ENCODE measurements at regions not wholly inside any gene's neighbourhood (a gene's known extent, or its start where the extent isn't known, plus 50 kb on each side); places are given as distances from the start of the nearest gene placed in this dataset.

DNA sequence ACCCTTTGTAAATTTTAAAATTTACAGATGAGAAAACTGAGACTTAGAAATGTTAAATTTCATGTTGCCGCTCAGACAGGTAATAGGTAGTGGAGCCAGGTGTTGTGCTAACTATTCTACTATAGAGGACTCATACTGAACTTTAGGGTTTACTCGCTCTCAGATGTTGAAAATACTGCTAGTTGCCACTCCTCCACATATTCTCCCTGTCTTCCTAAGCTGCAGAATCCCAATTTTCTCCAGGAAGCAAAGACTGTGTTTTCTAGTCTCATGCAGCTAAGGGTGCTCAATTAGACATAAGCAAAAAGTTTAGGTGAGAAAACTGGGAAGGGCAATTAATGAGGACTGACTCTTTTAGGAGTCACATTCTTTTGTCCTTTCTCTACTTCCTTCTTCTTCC is 612.3 kb downstream of the KCNH5 start:
- DNase-seq (ENCODE audit: extremely low read depth, insufficient read length) = no peak
- no peak for TF ChIP-seq CTCF (IDR thresholded peaks at IDR 0.05; ENCODE audit: insufficient read depth, low read length, poor library complexity, severe bottlenecking)
- Histone ChIP-seq H3K4me3 (replicated peaks; ENCODE audit: low read depth, low read length) (no peak overlapping the region), H3K36me3 (ENCODE audit: control insufficient read depth, insufficient read depth, low read length) (no peaks in the 10 kb centered on the region), H3K27me3 (replicated peaks; ENCODE audit: control insufficient read depth, insufficient read depth, low read length) (no peaks in the 10 kb centered on the region)

- H3K36me3 ChIP-seq (ENCODE audit: control insufficient read depth, insufficient read depth, low read length) = no peaks in the 10 kb centered on the region
- no peaks in the 10 kb centered on the region for H3K27me3 ChIP-seq (replicated peaks; ENCODE audit: control insufficient read depth, insufficient read depth, low read length)
- DNase-seq (ENCODE audit: extremely low read depth, insufficient read length) = no peak
- TF ChIP-seq CTCF (IDR thresholded peaks at IDR 0.05; ENCODE audit: insufficient read depth, low read length, poor library complexity, severe bottlenecking) = no peak
- H3K4me3 ChIP-seq (replicated peaks; ENCODE audit: low read depth, low read length) = no peak overlapping the region
Observed at GRCh38 chr14:62436261-62436660, 609.0 kb downstream of the KCNH5 start.

DNA sequence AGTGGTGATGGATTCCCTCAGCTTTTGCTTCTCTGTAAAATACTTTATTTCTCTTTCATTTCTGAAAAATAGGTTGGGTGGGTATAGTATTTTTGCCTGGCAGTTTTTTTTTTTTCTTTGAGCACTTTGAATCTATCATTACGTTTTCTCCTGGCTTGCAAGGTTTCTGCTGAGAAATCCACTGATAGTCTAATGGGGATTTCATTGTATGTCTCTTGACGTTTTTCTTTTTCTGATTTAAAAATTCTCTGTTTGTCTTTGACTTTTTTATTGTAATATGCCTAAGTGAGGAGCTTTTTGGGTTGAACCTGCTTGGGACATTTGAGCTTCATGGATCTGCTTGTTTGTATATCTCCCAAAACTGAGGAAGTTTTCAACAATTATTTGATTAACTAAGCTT is 606.0 kb downstream of the KCNH5 start:
- no peak for TF ChIP-seq CTCF (IDR thresholded peaks at IDR 0.05; ENCODE audit: insufficient read depth, low read length, poor library complexity, severe bottlenecking)
- H3K4me3 ChIP-seq (replicated peaks; ENCODE audit: low read depth, low read length) = no peak overlapping the region
- no peak for DNase-seq (ENCODE audit: extremely low read depth, insufficient read length)

DNA sequence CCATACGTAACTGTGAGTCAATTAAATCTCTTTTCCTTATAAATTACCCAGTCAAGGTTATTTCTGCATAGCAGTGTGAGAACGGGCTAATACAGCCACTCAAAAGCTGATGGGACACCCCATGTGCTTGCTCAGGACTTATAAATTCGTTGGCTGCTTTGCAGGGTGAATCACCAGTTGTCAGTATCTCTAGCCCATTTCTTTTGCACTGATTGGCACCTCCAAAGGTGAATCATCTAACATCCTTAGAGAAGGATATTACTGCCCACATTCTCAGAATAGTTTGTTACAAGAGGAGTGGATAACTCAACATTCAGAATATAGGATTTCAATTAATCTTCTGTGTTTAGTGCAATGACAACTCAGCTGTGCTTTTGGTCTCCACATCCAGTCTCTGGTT is 601.5 kb downstream of the KCNH5 start:
- DNase-seq (ENCODE audit: extremely low read depth, insufficient read length) = no peak
- Histone ChIP-seq H3K4me3 (replicated peaks; ENCODE audit: low read depth, low read length) (no peak overlapping the region), H3K27me3 (replicated peaks; ENCODE audit: control insufficient read depth, insufficient read depth, low read length) (no peaks in the 10 kb centered on the region), H3K36me3 (ENCODE audit: control insufficient read depth, insufficient read depth, low read length) (no peaks in the 10 kb centered on the region)
- TF ChIP-seq CTCF (IDR thresholded peaks at IDR 0.05; ENCODE audit: insufficient read depth, low read length, poor library complexity, severe bottlenecking) = no peak

More for the DNA sequence above, 606.0 kb downstream of the KCNH5 start:
- no peaks in the 10 kb centered on the region for H3K27me3 ChIP-seq (replicated peaks; ENCODE audit: control insufficient read depth, insufficient read depth, low read length)
- H3K36me3 ChIP-seq (ENCODE audit: control insufficient read depth, insufficient read depth, low read length) = no peaks in the 10 kb centered on the region

- TF ChIP-seq CTCF (IDR thresholded peaks at IDR 0.05; ENCODE audit: insufficient read depth, low read length, poor library complexity, severe bottlenecking) = no peak
- no peak for DNase-seq (ENCODE audit: extremely low read depth, insufficient read length)
- Histone ChIP-seq H3K4me3 (replicated peaks; ENCODE audit: low read depth, low read length) (no peak overlapping the region), H3K36me3 (ENCODE audit: control insufficient read depth, insufficient read depth, low read length) (no peaks in the 10 kb centered on the region), H3K27me3 (replicated peaks; ENCODE audit: control insufficient read depth, insufficient read depth, low read length) (no peaks in the 10 kb centered on the region)
Observed at GRCh38 chr14:62445570-62445969, 599.7 kb downstream of the KCNH5 start.

DNA sequence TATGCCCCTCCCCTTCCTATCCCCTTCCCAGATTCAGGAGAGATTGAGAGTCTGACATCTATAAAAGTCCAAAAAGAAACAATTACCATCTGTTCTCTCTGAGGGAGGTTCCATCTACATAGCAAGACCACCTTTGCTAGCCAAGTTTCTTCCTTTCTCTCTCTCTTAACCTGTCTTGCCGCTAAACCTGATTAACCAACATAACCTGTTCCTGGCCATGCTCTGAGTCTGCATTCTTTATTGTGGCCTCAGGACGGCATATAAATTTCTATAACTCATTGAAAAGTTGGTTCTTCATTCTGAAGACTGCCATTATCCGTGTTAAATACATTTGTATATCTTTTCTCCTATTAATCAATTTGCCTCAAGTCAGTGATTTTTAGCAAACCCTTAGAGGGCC is 594.0 kb downstream of the KCNH5 start:
- Histone ChIP-seq H3K36me3 (ENCODE audit: control insufficient read depth, insufficient read depth, low read length) (no peaks in the 10 kb centered on the region), H3K4me3 (replicated peaks; ENCODE audit: low read depth, low read length) (no peak overlapping the region), H3K27me3 (replicated peaks; ENCODE audit: control insufficient read depth, insufficient read depth, low read length) (no peaks in the 10 kb centered on the region)
- TF ChIP-seq CTCF (IDR thresholded peaks at IDR 0.05; ENCODE audit: insufficient read depth, low read length, poor library complexity, severe bottlenecking) = no peak
- DNase-seq (ENCODE audit: extremely low read depth, insufficient read length) = no peak

Data from GM06990 (cell line).